Ovary (tissue), 3 donors: ENCODE measurements at regions not wholly inside any gene's neighbourhood (a gene's known extent, or its start where the extent isn't known, plus 50 kb on each side); places are given as distances from the start of the nearest gene placed in this dataset.

ENCODE experiments used
- POLR2A ChIP-seq: fragments of 450-650 bp; IDR thresholded peaks from one replicate; pipeline ENCODE4 v1.6.1; 2017; ENCODE audit warnings: antibody characterized with exemption, mild to moderate bottlenecking, moderate library complexity
- TF ChIP-seq, protein P1 (sequence below), 3 donors: fragments of 450-650 bp in 2 of 3; fragments of 200-600 bp in 1 of 3; IDR thresholded peaks; one replicate each; pipeline versions ENCODE4 v1.5.1 to v1.8.0; 2016 to 2022; ENCODE audit warnings: antibody characterized with exemption in 3 of 3, mild to moderate bottlenecking in 1 of 3
- donor health status: DM: no; HTN: no; CAD: no.

DNA sequence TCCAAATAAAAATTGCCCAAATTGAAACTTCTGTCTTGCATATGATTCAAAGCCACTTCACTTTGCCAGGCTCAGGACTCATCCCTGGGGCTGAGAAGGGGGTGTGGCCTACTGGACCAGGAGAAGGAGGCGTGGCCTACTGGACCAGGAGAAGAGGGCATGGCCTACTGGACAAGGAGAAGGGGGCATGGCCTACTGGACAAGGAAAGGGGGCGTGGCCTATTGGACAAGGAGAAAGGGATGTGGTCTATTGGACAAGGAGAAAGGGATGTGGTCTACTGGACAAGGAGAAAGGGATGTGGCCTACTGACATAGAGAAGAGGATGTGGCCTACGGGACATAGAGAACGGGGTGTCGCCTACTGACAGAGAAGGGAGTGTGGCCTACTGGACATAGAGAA is 405.3 kb downstream of the RRAGC start:
- TF ChIP-seq, protein P1, sequence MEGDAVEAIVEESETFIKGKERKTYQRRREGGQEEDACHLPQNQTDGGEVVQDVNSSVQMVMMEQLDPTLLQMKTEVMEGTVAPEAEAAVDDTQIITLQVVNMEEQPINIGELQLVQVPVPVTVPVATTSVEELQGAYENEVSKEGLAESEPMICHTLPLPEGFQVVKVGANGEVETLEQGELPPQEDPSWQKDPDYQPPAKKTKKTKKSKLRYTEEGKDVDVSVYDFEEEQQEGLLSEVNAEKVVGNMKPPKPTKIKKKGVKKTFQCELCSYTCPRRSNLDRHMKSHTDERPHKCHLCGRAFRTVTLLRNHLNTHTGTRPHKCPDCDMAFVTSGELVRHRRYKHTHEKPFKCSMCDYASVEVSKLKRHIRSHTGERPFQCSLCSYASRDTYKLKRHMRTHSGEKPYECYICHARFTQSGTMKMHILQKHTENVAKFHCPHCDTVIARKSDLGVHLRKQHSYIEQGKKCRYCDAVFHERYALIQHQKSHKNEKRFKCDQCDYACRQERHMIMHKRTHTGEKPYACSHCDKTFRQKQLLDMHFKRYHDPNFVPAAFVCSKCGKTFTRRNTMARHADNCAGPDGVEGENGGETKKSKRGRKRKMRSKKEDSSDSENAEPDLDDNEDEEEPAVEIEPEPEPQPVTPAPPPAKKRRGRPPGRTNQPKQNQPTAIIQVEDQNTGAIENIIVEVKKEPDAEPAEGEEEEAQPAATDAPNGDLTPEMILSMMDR (IDR thresholded peaks at IDR 0.05) = no peak
- no peak for TF ChIP-seq POLR2A
